HS-27A (cell line): ENCODE measurements at regions not wholly inside any gene's neighbourhood (a gene's known extent, or its start where the extent isn't known, plus 50 kb on each side); places are given as distances from the start of the nearest gene placed in this dataset.

Experiments used
- DNase-seq: peaks from one replicate; pipeline ENCODE4 v3.0.0-alpha.2; 2012; ENCODE audit warnings: low read depth, missing footprints

DNA sequence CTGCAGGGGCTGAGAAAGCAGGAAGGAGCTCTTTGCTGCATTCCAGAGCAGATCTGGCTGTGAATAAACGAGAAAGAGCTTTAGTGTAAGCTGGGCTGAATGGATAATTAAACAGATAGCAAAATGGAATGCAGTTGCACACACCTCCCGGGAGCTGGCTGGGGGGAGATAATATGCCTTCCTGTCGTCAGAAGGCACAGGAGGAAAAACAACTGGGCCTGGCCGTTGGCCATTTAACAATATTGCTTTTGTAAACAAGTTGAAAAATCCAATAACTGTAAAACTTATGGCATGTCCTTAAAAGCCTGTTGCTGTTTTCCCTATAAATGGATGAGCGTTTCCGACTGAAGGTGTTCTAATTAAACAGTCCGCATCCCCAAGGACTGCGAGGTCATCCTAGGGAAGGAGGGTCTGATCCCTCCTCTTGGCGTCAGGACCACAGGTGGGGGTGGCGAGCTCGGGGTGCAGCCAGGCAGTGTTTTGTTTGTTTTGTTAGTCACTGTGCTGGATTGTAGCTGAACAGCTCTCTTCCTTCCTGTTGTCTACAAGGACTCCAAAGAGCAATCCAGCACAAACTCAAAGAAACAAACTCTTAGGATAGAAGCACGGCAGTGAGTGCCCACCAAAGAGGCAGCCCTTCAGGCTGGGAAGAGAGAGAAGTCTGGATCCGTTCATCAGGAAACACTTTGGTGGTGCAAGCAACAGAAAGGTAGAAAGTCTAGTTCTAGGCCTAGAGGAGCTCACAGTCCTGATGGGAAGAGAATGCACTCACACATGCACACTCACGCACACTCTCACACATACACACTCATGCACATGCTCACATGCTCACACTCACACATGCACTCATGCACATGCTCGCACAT lies 133.4 kb upstream of the SMAD3 start:
- DNase-seq: peak; percentile 51

DNA sequence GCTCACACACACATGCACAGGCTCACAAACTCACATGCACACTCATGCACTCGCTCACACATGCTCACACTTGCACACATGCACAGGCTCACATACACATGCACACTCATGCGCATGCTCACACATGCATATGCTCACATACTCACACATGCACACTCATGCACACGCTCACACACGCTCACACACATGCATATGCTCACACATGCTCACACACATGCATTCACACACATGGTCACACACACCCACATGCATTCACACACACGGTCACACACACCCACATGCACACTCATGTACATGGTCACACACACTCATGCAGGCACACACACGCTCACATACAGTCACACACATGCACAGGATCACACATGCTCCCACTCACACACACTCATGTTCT lies 132.8 kb upstream of the SMAD3 start:
- no peak for DNase-seq

DNA sequence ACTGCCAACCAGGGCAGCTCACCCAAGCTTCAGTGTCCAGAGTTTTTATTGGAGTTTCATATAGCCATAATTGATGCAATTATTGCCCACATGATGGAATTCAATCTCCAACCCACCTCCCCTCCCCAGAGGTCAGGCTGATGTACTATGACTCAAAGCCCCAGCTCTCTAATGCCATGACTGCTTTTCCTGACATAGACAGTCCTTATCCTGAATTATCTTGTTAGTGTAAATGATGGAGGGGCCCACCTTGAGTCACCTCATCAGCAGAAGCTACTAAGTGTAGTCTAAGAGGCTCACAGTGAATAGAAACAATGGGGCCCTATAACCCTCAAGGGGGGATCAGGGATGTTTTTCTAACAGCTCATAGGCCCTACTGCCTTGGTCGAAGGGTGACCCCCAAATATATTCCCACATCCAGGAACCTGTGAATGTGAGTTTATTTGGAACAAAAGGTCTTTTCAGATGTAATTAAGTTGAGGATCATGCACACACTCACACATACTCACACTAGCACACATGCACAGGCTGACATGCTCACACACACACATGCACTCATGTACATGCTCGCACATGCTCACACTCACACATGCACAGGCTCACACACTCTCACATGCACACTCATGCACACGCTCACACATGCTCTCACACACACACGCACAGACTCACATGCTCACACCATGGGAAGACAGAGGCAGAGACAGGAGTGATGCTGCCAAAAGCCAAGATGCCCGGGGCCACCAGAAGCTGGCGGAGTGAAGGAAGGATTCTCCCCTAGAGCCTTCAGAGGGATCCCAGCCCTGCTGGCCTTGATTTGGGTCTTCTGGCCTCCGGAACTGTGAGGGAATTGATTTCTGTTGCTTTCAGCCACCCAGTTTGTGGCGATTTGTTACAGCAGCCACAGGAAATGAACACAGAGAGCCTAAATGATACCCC lies 131.2 kb upstream of the SMAD3 start:
- no peak for DNase-seq

DNA sequence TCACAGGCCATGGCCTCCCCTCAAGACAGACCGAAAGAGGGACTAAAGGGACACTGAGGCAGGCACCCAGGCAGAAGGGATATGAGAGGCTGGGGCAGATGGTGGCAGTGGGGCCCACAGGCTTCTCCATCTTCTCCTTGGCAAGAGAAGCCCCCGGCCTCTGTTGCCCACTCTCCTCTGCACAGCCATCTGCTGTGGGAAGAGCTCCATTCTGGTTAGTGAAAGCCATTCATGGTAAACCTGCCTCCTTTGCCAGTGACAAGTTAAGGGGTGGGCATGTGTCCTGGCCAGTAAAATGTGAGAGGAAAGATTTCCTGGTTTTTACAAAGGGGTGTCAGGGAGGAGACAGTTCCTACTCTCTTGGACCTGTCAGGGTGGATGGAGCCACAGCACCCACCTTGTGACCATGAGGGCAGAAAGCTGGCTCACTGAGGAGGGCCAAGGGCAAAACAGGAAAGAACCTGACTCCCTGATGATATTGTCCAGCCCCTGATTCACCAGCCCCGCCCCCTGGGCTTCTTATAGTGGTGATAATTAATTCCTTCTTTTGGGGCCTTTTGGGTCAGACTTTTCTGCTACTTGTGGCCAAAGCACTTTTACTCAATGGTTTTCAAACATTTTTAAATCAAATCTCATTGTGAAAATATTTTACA lies 130.4 kb upstream of the SMAD3 start:
- DNase-seq: no peak

DNA sequence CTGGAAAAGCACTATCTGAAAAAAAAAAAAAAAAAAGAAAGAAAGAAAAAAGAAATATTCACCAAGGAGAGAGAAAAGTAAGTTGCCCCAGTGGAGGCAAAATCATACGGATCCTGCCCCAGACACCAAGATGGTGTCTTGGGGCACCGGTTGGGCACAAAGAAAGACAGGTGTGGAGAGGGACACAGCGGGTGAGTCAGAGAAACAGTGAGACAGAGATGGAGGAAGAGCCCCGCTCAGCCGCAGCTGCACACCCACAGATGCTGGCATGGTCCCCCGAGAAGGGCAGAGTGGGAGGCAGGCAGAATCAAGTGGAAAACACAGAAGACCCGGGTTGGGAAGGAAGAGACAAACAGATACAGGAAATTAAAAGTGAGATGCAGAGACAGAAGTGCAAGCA lies 129.7 kb upstream of the SMAD3 start:
- DNase-seq: no peak

DNA sequence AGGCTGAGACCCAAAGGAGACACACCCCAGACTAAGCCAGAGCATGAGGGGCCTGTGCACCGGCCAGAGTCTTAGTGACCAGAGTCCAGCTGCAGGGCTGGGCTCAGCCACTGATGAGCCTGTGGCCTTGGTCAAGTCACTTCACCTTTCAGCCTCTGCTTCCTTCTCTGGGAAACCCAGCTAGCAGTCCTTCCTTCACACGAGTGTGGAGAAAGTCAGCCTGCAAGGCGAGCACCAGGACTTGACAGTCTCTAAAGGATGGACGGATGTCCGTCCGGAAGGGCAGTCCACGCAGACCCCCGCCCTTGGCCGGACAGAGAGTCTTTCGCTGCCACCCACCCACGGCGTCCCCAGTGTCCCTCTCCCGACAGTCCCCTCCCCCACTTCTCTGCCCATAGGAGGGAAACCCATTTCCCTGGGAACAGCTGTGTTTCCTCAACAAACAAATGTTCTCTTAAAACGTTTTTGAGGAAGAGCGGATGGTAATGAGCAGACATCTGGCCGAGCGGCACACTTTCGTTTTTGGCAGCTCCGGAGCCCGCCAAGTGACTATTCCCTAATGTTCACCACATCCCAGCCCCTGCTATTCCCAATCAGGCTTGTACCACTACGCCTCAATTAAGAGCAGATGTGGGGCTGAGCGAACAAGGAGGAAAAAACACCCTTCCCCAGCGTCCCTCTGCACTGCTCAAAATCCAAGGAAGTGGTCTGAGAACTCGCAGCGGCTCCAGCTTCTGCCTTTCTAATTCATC lies 129.1 kb upstream of the SMAD3 start:
- DNase-seq: no peak

DNA sequence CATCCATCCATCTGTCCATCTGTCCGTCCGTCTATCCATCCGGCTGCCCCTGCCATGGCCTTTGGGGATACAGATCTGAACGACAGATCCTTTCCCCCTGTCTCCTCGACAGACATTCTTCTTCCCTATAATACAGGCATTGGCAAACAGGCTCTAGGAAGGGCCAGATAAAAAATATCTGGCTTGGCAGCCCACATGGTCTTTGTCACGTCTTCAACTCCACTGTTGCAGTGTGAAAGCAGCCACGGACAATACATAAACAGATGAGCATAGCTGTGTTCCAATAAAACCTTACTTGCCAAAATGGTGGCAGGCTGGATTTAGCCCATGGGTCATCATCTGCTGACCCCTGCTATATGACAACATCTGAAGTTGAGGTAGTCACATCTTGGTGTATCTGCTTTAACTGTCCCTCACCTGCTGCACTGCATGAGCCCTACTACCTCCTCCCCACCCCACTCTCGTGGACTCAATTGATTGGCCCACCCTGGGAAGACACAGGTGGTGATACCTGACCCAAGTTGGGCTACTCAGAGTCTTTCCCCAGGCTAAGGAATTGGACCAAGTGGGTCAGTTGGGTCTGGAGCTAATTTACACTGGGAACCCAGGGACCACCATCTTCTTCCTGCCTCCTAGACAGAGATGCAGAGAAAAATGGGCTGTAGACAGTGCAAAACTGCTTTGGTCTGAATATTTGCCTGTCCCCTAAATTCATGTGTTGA lies 128.4 kb upstream of the SMAD3 start:
- no peak for DNase-seq

DNA sequence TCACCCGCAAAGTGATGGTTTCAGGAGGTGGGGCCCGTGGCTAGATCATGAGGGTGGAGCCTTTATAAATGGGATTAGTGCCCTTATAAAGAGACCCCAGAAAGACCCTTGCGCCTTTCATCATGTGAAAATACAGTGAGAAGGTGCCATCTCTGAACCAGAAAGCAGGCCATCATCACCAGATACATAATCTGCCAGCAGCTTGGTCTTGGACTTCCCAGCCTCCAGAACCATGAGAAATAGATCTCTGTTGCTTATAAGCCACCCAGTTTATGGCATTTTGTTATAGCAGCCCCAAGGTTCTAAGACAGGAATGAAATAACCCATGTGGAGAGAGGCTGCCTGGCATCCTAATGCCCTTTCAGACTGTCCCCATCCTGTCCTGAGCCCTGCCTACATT lies 127.8 kb upstream of the SMAD3 start:
- DNase-seq: no peak

DNA sequence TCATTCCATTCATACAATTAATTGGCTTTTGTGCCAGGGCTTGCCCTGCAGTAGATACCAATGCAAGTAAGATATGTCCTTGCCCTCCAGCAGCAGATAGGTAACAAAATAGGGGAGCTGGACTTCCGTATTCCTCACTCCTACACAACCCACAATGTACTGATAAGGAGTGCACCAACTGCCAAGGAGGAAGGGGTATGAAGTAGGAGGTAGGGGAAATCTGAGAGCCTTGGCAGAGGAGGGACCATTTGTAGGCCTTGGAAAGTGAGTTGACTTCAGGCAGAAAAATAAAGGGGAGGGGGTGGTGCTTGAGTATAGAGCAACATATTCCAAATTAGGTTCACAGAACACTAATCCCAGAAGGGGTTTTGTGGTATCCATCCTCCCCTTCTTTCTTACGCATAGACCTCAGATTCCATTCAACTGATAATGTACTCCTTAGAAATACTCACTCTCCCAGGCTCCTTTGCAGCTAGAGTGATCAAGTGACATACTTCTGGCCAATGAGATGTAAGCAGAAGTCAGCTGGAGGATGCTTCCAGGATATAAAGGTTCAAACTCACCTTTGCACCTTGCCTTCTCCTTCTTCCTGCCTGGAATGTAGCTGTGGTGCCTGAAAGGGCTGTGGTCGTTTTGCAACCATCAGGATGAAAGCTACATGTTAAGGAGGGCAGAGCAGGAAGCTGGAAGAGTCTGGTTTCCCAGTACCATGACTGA lies 127.1 kb upstream of the SMAD3 start:
- no peak for DNase-seq

DNA sequence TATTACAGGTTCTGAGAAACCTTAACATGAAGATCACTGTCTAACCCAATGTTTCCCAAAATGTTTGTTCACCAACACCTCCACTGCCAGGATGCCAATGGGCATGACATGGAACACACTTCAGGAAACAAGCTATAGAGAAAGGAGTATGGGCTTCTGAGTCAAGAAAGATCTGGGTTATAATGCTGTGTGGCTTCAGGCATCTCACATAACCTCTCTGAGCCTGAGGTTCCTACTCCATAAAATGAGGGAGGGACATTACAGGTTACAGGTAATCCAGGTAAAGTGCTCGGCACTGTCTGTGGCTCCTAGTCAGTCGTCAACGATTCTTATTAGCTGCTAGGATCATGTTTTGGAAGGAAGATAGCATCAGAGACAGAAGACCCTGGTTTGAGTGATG lies 126.4 kb upstream of the SMAD3 start:
- no peak for DNase-seq

DNA sequence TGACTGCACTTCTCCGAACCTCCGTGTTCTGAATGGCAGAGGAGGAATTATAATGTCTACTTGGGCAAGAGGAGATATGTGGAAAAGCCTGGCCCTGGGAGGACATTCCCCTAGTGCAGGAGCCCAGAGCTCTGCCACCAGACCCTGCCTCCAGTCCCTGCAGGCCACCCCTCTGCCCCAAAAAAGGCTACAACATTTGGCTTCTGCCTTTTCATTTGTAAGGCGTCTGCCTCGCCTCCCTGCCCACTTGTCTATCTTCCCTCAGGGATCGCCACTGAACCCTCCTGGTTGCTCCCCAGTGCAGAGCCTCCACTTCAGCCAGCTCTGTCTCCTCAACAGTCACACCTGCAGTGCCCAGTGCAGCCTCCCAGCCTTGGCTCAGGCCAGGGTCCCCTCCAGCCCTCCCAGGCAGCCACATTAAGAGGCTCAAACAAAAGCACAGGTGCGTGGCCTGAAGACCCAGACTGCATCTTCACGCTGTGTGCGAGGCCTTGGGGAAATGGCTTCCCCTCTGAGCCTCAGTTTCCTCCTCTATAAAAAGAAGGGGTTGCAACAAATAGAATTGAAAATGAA lies 125.9 kb upstream of the SMAD3 start:
- DNase-seq: no peak

DNA sequence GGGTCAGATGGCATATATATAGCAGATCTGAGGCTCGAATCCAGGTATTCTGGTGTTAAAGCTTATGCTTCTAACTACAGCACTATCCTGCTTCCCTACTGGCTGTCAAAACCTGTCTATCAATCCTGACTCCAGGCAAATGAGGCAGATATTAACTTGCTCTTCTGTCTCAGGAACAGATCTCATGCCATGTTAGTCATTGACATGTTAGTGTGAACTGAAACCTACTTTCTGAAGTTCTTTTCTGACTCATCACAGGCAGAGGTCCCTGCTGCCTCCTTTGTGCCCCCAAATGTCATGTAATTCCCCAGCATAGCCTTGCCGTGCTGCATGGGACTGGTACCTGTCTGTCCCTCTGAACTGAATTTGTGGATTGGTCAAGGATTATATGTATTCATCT lies 125.0 kb upstream of the SMAD3 start:
- no peak for DNase-seq

DNA sequence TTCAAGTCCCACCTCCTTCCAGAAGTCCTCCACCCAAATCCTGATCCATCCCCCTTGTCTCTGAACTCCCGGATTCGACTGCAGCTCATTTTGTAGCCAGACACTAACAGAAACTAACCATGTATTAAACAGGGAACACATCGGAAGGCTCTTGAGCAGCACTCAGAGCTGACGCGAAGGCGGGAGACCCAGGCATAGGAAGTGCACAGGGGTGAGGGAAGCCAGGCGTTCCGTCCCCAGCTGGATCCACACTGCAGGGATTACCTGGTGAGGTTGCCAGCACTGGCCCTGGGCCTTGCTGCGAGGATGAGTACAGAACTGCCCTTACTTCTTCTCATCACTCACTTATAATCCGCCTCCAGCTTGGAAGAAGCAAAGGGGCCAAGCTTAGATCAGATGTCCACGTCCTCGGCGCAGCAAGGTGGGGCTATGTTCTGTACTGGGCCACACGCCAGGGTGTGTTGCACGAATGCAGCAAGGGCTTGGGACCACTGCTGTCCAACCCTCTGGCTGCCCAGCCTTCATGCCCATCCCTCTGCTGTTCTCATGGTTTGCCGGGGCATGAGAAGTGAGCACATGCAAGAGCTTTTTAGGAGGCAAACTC lies 124.2 kb upstream of the SMAD3 start:
- no peak for DNase-seq

DNA sequence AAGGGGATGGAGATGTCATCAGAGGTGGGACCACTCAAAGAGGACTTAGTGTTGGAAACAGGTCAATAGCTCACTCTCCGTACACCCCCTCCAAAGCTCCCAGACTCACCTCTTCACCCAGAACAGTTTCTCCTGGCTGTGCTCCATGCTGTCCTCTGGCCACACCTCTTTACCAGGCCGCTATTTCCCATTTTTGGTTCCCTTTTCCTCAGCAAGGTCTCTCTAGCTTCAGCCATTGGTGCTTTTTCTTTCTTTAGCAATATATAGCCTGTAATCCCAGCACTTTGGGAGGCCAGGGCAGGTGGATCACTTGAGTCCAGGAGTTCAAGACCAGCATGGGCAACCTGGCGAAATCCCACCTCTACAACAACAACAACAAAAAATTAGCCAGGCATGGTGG lies 123.6 kb upstream of the SMAD3 start:
- no peak for DNase-seq

DNA sequence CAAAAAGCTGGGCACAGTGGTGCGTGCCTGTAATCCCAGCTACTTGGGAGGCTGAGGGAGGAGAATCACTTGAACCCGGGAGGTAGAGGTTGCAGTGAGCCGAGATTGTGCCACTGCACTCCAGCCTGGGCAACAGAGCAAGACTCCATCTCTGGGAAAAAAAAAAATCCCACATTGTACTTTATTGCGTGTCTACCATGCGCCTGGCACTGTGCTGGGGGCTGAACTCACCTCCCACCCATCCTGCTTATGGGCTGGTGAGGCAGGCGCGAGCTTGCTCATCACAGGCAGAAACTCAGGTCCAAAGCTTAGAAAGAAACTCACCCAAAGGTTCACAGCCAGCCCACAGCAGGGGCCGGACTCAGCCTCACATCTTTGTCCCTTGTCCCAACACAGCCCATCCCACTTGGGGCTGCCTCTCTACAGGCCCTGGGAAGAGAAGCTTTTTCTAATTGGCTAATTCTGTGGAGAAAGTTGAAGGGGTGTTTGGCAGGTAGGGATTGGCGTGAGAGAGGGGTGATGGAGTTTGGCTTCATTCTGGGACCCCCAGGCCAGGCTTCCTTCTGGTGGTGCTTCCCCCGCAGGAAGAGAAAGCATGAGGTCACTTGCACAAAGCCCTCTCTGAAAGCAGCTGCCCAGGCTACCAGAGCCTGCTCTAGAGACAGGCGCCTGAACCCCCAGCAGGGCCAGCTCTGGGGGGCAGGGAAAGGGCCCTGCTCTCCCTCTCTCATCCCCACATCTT lies 122.6 kb upstream of the SMAD3 start:
- DNase-seq: no peak

DNA sequence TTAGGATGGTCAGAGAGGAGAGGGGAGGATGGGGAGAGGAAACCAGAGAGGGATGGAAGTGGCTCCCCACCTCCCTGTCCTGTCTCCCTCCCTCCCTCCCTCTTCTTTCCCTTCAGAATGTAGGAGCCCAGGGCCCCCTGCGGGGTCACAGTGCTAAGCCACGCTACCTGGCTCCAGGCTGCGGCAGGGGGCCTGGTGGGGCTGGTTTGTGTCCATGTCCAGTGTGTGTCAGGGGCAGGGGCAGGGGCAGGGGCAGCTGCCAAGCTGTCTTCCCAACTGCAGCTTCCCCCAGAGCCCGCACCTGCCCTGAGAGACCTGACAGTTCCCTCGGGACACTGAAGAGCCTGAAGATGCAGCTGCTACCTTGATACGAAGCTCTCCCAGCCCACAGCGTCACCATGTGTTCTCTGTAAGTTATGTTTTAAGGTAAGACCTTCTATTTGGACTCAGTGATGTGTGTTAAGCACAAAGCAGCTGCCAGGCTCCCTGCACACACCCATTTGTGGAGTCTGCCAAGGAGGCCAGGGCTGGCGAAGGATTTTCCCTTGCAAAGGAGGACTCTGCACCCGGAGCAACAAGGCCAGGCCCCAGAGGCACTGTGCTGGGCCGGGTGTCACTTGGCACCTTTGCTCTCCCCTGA lies 121.8 kb upstream of the SMAD3 start:
- DNase-seq: no peak

DNA sequence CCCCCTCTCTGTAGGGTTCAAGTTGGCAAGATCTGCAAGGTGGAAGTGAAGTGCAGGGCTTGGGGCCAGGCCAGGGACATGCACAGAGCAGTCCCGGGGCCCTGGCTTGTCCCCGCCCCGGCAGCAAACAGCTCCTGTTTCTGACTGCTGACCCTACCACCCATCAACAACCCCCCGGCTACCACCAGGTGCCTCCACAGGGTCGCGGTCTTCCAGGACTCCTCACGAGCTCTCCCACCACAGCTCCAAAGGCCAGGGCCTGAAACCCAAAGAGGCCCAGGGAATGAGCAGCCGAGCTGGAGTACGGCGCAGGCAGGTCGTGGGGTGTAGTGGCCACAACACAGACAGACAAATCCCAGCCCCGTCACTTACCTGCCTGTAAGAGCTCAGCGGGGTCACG lies 121.3 kb upstream of the SMAD3 start:
- no peak for DNase-seq

DNA sequence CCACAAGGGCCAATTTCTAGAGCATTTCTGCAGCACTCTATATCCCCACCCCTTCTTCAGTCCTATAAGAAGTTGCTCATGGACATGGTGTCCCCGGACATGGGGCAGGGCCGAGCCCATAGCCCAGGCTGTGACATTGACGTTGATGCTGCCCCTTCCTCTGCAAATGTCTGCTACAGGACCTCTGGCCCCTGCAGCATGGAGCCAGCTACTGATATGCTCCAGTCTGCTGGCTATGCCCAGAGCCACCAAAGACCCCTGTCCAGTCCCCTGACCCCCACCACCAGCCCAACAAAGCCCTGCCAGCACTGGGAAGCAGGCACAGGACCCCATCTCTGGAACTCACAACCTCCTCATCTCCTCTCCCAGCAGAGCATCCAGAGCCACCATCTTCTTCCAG lies 120.1 kb upstream of the SMAD3 start:
- DNase-seq: no peak

DNA sequence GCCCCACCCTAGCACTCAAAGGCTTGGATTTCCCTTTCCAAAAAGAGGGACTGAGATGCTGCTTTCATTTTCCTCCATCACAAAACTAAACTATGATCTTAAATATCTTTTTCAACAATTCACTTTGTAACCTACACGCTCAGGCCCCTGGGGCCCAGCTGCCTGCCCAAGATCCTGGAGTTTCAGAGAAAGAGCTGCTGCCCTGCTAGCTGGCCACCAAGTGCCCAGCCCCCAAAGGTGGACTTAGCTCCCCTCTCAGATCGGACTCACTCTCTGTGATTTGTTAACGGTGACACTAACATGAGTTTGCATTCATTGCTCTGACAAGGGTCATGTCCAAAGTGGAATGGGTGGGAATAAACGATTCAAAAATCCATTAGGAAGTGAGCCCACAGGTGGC lies 119.6 kb upstream of the SMAD3 start:
- DNase-seq: no peak
